Left lung (tissue), 4 donors: ENCODE measurements at regions not wholly inside any gene's neighbourhood (a gene's known extent, or its start where the extent isn't known, plus 50 kb on each side); places are given as distances from the start of the nearest gene placed in this dataset.

Experiments
- ATAC-seq: fragments of 200-7000 bp; cut with Tn5 transposase; one replicate; pipeline ENCODE4 v1.9.1; 2020; ENCODE audit warnings: moderate library complexity
- DNase-seq, 4 donors: peaks; one replicate each; pipeline ENCODE4 v3.0.0-alpha.2; 2013 to 2020
- H3K27ac ChIP-seq, 2 donors: fragments of 200-600 bp; sonication (generic) in 1 of 2; one replicate each; pipeline versions ENCODE4 v1.5.0 to v1.8.0; 2020 to 2021
- H3K27me3 ChIP-seq, 2 donors: fragments of 200-600 bp; sonication (generic) in 1 of 2; one replicate each; pipeline versions ENCODE4 v1.5.0 to v1.8.0; 2020 to 2021
- H3K36me3 ChIP-seq, 2 donors: fragments of 200-600 bp; sonication (generic) in 1 of 2; one replicate each; pipeline versions ENCODE4 v1.5.0 to v1.8.0; 2020 to 2021
- H3K4me1 ChIP-seq, 2 donors: fragments of 200-600 bp; one replicate each; pipeline ENCODE4 v1.8.0; 2021
- H3K4me3 ChIP-seq, 2 donors: fragments of 200-600 bp; sonication (generic) in 1 of 2; one replicate each; pipeline versions ENCODE4 v1.5.0 to v1.8.0; 2020 to 2021; ENCODE audit warnings: mild to moderate bottlenecking in 1 of 2
- H3K9me3 ChIP-seq, 2 donors: fragments of 200-600 bp; sonication (generic) in 1 of 2; one replicate each; pipeline versions ENCODE4 v1.5.0 to v1.8.0; 2020 to 2021
- CTCF ChIP-seq, 2 donors: fragments of 200-600 bp; sonication (generic) in 1 of 2; IDR thresholded peaks; one replicate each; pipeline versions ENCODE4 v1.5.0 to v1.8.0; 2021; ENCODE audit warnings: antibody characterized with exemption in 2 of 2
- intact Hi-C, 2 donors: fragments of 100-400 bp; cut with DNase I; formaldehyde crosslinking; loops; one replicate each; pipeline versions ENCODE4 v1.11.2 to v1.14.2; 2022
- donor health status: DM: no; HTN: yes; CAD: no.
- donor health status: DM: no; HTN: no; CAD: no.

GRCh38 chr1:87652176-87652575 lies 323.5 kb downstream of the LMO4 start:
- Histone ChIP-seq H3K27ac (no peak overlapping the region), H3K4me3 (no peak overlapping the region), H3K9me3 (no peaks in the 10 kb centered on the region), H3K4me1 (no peaks in the 10 kb centered on the region), H3K27me3 (no peaks in the 10 kb centered on the region), H3K36me3 (no peaks in the 10 kb centered on the region)
- intact Hi-C loops = no loop called here
- TF ChIP-seq CTCF (IDR thresholded peaks at IDR 0.05) = no peak
- DNase-seq (no peak), ATAC-seq (no peak)

- DNase-seq = no peak
- peaks cover 0 to 8% of the 10 kb centered on the region in 2 donors for H3K9me3 ChIP-seq
- H3K4me3 ChIP-seq = no peak overlapping the region
- no peaks in the 10 kb centered on the region for H3K4me1 ChIP-seq
- no peaks in the 10 kb centered on the region for H3K36me3 ChIP-seq
- TF ChIP-seq CTCF (IDR thresholded peaks at IDR 0.05) = no peak
- H3K27me3 ChIP-seq = no peaks in the 10 kb centered on the region
- no peak overlapping the region for H3K27ac ChIP-seq
- no peak for ATAC-seq
- intact Hi-C loops = no loop called here
Measured at GRCh38 chr1:87665151-87665550, 336.5 kb downstream of the LMO4 start.

- Histone ChIP-seq H3K27me3 (no peaks in the 10 kb centered on the region), H3K4me1 (no peaks in the 10 kb centered on the region), H3K9me3 (no peaks in the 10 kb centered on the region), H3K27ac (no peak overlapping the region), H3K36me3 (no peaks in the 10 kb centered on the region), H3K4me3 (no peak overlapping the region)
- DNase-seq (no peak), ATAC-seq (no peak)
- TF ChIP-seq CTCF (IDR thresholded peaks at IDR 0.05) = no peak
- intact Hi-C loops = no loop called here
Measured at GRCh38 chr1:87666681-87667080, 338.0 kb downstream of the LMO4 start.

GRCh38 chr1:87669674-87670073 lies 341.0 kb downstream of the LMO4 start:
- Histone ChIP-seq H3K27me3 (no peaks in the 10 kb centered on the region), H3K4me1 (no peaks in the 10 kb centered on the region), H3K9me3 (no peaks in the 10 kb centered on the region), H3K36me3 (no peaks in the 10 kb centered on the region), H3K27ac (no peak overlapping the region), H3K4me3 (no peak overlapping the region)
- intact Hi-C loops = no loop called here
- no peak for ATAC-seq
- no peak for TF ChIP-seq CTCF (IDR thresholded peaks at IDR 0.05)
- no peak for DNase-seq

- no peak for TF ChIP-seq CTCF (IDR thresholded peaks at IDR 0.05)
- no peak overlapping the region for H3K27ac ChIP-seq
- ATAC-seq = no peak
Measured at GRCh38 chr1:87673309-87673708, 344.6 kb downstream of the LMO4 start.

More at GRCh38 chr1:87673309-87673708, 344.6 kb downstream of the LMO4 start:
- no peak for DNase-seq
- H3K4me3 ChIP-seq = no peak overlapping the region
- no peaks in the 10 kb centered on the region for H3K9me3 ChIP-seq
- intact Hi-C loops = no loop called here
- no peaks in the 10 kb centered on the region for H3K4me1 ChIP-seq
- H3K27me3 ChIP-seq = no peaks in the 10 kb centered on the region
- no peaks in the 10 kb centered on the region for H3K36me3 ChIP-seq
